GM21526 (cell line): ENCODE measurements at regions not wholly inside any gene's neighbourhood (a gene's known extent, or its start where the extent isn't known, plus 50 kb on each side); places are given as distances from the start of the nearest gene placed in this dataset.

ENCODE experiments used
- ATAC-seq: cut with Tn5 transposase; IDR thresholded peaks from one replicate; pipeline ENCODE4 v1.9.1; 2021; ENCODE audit warnings: moderate library complexity; ENCODE audit not compliant: unreplicated experiment, low FRiP score

- no peak for ATAC-seq
Observed at GRCh38 chr7:159271781-159272180, 127.1 kb upstream of the VIPR2 start.

- no peak for ATAC-seq
Observed at GRCh38 chr7:159269745-159270144, 125.1 kb upstream of the VIPR2 start.

GRCh38 chr7:159263430-159263829, 118.8 kb upstream of the VIPR2 start:
- ATAC-seq, result no peak

GRCh38 chr7:159253657-159254056, 109.0 kb upstream of the VIPR2 start:
- no peak for ATAC-seq

- ATAC-seq, result no peak
Observed at GRCh38 chr7:159250471-159250870, 105.8 kb upstream of the VIPR2 start.

GRCh38 chr7:159249671-159250070, 105.0 kb upstream of the VIPR2 start:
- ATAC-seq, result no peak

GRCh38 chr7:159247910-159248309, 103.2 kb upstream of the VIPR2 start:
- ATAC-seq, result no peak

GRCh38 chr7:159246702-159247480, 102.2 kb upstream of the VIPR2 start:
- no peak for ATAC-seq

- no peak for ATAC-seq
Observed at GRCh38 chr7:159240962-159241361, 96.3 kb upstream of the VIPR2 start.

GRCh38 chr7:159239028-159239427, 94.4 kb upstream of the VIPR2 start:
- ATAC-seq, result no peak

GRCh38 chr7:159238541-159238940, 93.9 kb upstream of the VIPR2 start:
- no peak for ATAC-seq

GRCh38 chr7:159237022-159237653, 92.5 kb upstream of the VIPR2 start:
- no peak for ATAC-seq

- ATAC-seq, result no peak
Observed at GRCh38 chr7:159231017-159231416, 86.3 kb upstream of the VIPR2 start.

GRCh38 chr7:159229683-159230475, 85.2 kb upstream of the VIPR2 start:
- no peak for ATAC-seq

- no peak for ATAC-seq
Observed at GRCh38 chr7:159227433-159227832, 82.8 kb upstream of the VIPR2 start.

- ATAC-seq, result no peak
Observed at GRCh38 chr7:159226011-159226702, 81.5 kb upstream of the VIPR2 start.

GRCh38 chr7:159218607-159219006, 73.9 kb upstream of the VIPR2 start:
- ATAC-seq, result no peak

GRCh38 chr7:159218170-159218569, 73.5 kb upstream of the VIPR2 start:
- ATAC-seq, result no peak

- ATAC-seq, result no peak
Observed at GRCh38 chr7:159215076-159215475, 70.4 kb upstream of the VIPR2 start.

GRCh38 chr7:159213253-159213652, 68.6 kb upstream of the VIPR2 start:
- no peak for ATAC-seq

- ATAC-seq, result no peak
Observed at GRCh38 chr7:159212226-159212625, 67.6 kb upstream of the VIPR2 start.
